Lower leg skin (tissue), 4 donors: ENCODE measurements at regions not wholly inside any gene's neighbourhood (a gene's known extent, or its start where the extent isn't known, plus 50 kb on each side); places are given as distances from the start of the nearest gene placed in this dataset.
"Not testable (repeated sequence)": the region's sequence is repeated elsewhere in the genome, so short reads cannot be mapped to it uniquely, and the experiment has no call there.

ENCODE experiments used
- DNase-seq, 2 donors: peaks; one replicate each; pipeline ENCODE4 v3.0.0-alpha.2; 2019; ENCODE audit warnings: low spot score in 2 of 2
- H3K4me3 ChIP-seq: fragments of 200-600 bp; sonication (generic); 2 replicates; pipeline ENCODE4 v1.5.1; 2017; ENCODE audit warnings: mild to moderate bottlenecking, low read depth; ENCODE audit not compliant: poor library complexity, severe bottlenecking
- POLR2A ChIP-seq, 2 donors: fragments of 450-650 bp; IDR thresholded peaks; one replicate each; pipeline ENCODE4 v1.6.1; 2016 to 2017; ENCODE audit warnings: antibody characterized with exemption in 2 of 2, mild to moderate bottlenecking in 1 of 2, moderate library complexity in 1 of 2
- WGBS, 2 donors: methylation state at CpG; one replicate each; pipeline ENCODE4 v1.1.5; 2018; 5-methylcytosine and 5-hydroxymethylcytosine counted together
- intact Hi-C: fragments of 100-400 bp; cut with DNase I; formaldehyde crosslinking; loops from one replicate; pipeline ENCODE4 v1.15.0; 2023; ENCODE audit warnings: low total_unique reads
- TF ChIP-seq, protein P1 (sequence below), 3 donors: fragments of 450-650 bp; IDR thresholded peaks; one replicate each; pipeline ENCODE4 v1.5.1; 2016; ENCODE audit warnings: antibody characterized with exemption in 3 of 3, mild to moderate bottlenecking in 3 of 3, moderate library complexity in 2 of 3

DNA sequence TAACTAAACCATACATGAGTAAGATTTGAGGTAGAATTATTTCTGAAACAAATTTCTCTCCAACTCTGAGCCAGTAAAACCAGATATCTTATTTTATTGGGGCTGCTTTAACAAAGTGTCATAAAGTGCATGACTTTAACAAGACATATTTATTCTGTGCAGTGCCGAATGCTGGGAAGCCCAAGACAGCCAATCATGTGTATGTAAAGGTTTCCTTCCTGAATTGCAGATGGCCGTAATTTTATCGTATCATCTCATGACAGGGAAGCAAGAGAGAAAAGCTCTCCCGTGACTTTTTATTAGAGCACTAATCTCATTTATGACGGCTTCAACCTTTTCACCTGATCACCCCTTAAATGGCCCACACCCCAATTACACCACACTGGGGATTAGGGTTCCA is 777.9 kb downstream of the TMEM121 start:
- WGBS, 2 donors: 64 to 79% methylated on average over 5 of the region's 5 CpGs
- intact Hi-C loops: no loop called here
- no peak for TF ChIP-seq POLR2A (IDR thresholded peaks at IDR 0.05)
- TF ChIP-seq, protein P1, sequence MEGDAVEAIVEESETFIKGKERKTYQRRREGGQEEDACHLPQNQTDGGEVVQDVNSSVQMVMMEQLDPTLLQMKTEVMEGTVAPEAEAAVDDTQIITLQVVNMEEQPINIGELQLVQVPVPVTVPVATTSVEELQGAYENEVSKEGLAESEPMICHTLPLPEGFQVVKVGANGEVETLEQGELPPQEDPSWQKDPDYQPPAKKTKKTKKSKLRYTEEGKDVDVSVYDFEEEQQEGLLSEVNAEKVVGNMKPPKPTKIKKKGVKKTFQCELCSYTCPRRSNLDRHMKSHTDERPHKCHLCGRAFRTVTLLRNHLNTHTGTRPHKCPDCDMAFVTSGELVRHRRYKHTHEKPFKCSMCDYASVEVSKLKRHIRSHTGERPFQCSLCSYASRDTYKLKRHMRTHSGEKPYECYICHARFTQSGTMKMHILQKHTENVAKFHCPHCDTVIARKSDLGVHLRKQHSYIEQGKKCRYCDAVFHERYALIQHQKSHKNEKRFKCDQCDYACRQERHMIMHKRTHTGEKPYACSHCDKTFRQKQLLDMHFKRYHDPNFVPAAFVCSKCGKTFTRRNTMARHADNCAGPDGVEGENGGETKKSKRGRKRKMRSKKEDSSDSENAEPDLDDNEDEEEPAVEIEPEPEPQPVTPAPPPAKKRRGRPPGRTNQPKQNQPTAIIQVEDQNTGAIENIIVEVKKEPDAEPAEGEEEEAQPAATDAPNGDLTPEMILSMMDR (IDR thresholded peaks at IDR 0.05): no peak
- DNase-seq: no peak
- H3K4me3 ChIP-seq: no peak overlapping the region

DNA sequence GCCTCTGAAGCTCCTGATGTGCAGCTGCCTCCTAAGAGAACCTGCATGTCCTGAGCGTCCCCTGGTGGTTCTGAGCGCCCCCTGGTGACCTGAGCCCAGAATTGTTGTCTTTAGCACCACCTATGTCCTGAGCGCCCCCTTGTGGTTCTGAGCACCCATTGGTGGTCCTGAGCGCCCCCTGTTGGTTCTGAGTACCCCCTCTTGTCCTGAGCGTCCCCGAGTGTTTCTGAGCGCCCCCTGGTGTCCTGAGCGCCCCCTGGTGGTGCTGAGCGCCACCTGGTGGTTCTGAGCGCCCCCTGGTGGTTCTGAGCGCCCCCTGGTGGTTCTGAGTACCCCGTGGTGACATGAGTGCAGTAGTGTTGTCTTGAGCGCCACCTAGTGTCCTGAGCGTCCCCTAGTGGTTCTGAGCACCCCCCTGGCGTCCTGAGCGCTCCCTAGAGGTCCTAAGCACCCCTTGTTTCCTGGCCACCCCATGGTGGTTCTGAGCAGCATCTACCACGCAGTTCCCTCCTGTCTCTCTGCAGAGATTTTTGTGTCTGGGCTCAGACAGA is 782.5 kb downstream of the TMEM121 start:
- WGBS, 2 donors: 40 to 50% methylated on average over 13 to 17 of the region's 17 CpGs
- intact Hi-C loops: no loop called here

DNA sequence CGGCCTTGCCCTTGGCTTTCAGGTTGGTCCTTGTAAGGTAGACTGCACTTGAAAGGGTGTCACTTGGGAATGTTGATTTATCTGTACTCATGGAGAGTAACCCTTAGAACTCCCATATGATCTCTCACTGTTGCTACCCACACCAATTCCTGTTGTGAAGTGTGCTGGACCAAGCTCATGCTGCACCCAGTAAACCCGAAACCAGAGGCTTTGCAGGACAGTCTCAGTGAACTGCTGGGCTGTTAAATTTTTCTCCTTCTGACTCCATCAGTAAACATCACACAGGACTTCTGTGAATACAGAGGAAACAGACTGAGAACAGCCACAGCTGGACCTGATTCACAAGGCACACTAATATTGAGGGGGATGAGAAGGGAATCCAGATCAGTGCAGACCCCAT is 783.0 kb downstream of the TMEM121 start:
- TF ChIP-seq, protein P1 (IDR thresholded peaks at IDR 0.05): no peak
- TF ChIP-seq POLR2A (IDR thresholded peaks at IDR 0.05): no peak
- WGBS, 2 donors: 79 to 95% methylated on average over 2 of the region's 2 CpGs
- DNase-seq: no peak
- intact Hi-C loops: no loop called here
- no peak overlapping the region for H3K4me3 ChIP-seq

More for the DNA sequence above, 782.5 kb downstream of the TMEM121 start:
- TF ChIP-seq, protein P1 (IDR thresholded peaks at IDR 0.05): no peak
- TF ChIP-seq POLR2A (IDR thresholded peaks at IDR 0.05): no peak
- DNase-seq: no peak
- no peak overlapping the region for H3K4me3 ChIP-seq

DNA sequence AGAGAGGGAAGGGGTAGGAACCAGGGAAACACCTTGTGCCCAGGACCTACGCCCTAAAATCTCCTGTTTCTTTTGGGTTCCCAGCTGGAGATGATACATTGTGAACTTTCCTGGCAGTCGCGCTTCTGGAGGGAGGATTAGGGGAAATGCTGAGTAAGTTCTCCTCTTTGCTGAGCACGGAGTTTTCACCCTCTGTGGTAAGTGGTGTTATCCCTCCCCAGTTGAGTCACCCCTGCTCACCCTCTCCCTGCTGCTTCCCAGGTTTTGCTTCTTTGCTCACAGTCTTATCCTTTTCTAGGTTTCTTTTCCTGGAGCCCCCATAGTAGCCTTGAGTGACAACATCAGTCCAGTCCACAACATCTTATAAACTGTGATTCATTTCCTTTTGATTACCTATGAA is 789.1 kb downstream of the TMEM121 start:
- intact Hi-C loops: no loop called here
- TF ChIP-seq POLR2A (IDR thresholded peaks at IDR 0.05): no peak
- TF ChIP-seq, protein P1 (IDR thresholded peaks at IDR 0.05): no peak
- DNase-seq: no peak
- WGBS, 2 donors: 34 to 39% methylated on average over 4 of the region's 4 CpGs
- H3K4me3 ChIP-seq: no peak overlapping the region

DNA sequence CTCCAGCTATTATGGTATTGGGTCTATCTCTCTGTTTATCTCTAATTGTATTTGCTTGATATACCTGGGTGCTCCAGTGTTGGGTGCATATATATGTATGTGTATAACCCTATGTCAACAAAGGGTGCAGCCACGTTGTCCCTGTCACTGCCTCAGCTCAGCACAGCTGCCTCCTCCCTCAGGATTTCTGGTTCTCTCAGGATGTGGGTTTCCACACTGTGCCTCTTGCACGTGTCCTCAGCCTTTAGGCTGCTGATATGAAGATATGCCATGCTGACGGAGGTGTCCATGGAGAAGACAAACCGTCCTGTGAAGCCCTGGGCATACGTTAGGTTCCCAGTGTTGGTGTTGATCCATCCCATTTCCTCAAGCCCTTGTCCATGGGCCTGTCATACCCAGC is 791.2 kb downstream of the TMEM121 start:
- no peak overlapping the region for H3K4me3 ChIP-seq
- 37 to 40% methylated on average over 5 of the region's 5 CpGs for WGBS, 2 donors
- intact Hi-C loops: no loop called here
- no peak for DNase-seq
- TF ChIP-seq POLR2A (IDR thresholded peaks at IDR 0.05): no peak
- TF ChIP-seq, protein P1 (IDR thresholded peaks at IDR 0.05): no peak

DNA sequence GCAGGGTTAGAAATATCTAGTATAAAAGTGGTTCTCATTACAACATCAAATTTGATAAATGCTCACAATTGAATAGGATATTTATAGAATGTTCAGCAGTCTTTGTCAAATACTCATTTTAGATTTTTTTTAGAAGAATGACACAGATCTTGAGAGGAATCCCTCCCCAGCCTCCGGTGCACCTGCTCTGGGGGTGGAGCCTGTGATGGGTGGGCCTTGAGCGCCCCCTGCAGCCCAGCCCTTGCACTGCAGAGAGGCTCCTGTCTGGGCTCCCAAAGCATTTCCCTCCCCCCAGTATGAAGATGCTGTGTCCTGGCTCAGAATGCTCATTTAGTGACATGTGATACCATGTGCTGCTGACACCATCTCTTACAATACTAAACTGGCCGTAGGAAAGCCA is 792.3 kb downstream of the TMEM121 start:
- intact Hi-C loops: no loop called here
- no peak overlapping the region for H3K4me3 ChIP-seq
- TF ChIP-seq, protein P1 (IDR thresholded peaks at IDR 0.05): no peak
- TF ChIP-seq POLR2A (IDR thresholded peaks at IDR 0.05): no peak
- no peak for DNase-seq
- WGBS, 2 donors: 32 to 41% methylated on average over 3 of the region's 3 CpGs

DNA sequence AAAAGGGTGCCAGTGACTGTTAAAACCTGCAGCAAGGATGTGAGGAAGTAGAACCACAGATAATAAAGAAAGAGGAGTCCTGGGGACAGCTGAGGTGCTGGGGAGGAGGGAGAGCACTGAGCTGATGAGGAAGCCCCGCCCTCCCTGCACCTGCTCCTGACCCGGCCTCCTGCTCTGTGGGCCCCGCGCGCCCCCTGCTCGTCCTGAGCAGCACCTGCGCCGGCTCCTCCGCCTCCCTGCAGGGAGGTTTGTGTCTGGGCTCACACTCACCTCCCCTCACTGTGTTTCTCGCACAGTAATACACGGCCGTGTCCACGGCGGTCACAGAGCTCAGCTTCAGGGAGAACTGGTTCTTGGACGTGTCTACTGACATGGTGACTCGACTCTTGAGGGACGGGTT is 797.6 kb downstream of the TMEM121 start:
- 75 to 81% methylated on average over 17 of the region's 17 CpGs for WGBS, 2 donors
- DNase-seq, H3K4me3 ChIP-seq, intact Hi-C loops: not testable (repeated sequence)
